Dermis blood vessel endothelial cell (primary cell): ENCODE measurements at regions not wholly inside any gene's neighbourhood (a gene's known extent, or its start where the extent isn't known, plus 50 kb on each side); places are given as distances from the start of the nearest gene placed in this dataset.
"Not testable (repeated sequence)": the region's sequence is repeated elsewhere in the genome, so short reads cannot be mapped to it uniquely, and the experiment has no call there.

Experiments
- DNase-seq: peaks from one replicate; pipeline ENCODE4 v3.0.0; 2010

DNA sequence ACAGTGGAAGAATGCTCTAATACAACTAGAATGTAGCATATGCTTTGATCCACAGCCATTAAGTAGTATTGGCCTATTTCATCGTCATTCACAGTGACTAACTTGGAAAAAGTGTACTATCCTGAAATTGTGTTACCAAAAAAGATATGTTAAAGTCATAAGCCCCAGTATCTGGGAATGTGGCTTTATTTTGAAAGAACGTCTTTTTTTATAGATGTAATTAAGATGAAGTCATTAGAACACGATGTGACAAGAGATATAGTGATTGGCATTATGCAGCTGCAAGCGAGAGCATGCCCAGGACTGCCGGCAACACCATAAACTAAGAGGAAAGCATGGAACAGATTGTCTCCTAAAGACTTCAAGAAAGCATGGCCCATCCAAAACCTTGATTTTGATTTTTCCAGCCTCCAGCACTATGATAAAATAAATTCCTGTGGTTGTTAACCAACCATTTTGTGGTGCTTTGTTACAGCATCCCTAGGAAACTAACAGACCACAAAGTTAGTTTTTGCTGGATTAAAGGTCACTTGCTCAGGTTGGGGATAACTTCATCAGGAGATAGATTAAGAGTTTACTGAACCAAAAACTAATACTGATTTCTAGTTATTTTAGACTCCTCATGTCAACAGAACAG lies 870.6 kb upstream of the LRRC4C start:
- DNase-seq: no peak

DNA sequence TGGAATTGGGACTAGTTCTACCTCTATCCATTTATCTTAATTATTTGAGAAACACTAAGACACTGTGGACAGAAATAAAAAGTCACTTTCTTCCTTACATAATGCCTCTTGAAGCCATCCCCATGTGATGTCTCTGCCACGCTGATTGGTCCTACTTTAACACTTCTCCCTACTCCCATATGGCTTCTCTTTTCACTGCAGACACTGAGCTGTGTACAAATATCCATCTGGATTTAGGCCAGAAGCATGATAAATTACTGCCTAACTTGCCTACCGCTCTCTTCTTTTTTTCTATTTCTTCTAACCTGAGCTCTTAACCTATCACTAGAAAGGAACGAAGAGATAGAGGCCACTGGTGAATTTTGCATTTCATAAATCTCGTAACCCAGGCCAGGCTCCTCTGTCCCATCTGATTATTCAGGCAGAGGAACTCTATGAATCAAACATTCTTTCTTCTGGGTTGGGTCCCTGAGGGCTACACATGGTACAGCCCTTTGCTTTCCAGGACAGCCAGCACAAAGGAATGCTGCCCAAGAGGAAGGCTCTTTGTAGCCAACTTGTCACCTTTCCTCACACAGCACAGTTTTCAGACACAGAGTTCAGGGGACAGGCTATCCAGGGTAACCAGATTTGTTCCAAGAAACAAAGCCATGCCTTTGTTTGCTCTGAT lies 878.5 kb upstream of the LRRC4C start:
- no peak for DNase-seq

DNA sequence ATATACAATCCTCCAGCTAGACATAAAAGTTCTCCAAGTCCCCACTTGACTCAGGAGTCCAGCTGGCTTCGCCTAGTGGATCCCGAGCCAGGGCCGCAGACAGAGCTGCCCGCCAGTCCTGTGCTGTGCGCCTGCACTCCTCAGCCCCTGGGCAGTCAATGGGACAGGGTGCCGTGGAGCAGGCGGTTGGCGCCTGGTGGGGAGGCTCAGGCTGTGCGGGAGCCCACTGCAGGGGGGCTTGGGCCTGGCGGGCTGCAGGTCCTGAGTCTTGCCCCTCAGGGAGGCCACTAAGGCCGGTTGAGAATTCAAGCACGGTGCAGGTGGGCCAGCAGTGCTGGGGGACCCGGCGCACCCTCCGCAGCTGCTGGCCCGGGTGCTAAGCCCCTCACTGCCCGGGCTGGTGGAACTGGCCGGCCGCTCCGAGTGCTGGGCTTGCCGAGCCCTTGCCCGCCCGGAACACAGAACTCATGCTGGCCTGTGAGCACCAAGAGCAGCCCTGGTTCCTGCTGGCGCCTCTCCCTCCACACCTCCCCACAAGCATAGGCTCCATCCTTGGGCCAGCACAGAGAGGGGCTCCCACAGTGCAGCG lies 884.8 kb upstream of the LRRC4C start:
- DNase-seq: no peak

DNA sequence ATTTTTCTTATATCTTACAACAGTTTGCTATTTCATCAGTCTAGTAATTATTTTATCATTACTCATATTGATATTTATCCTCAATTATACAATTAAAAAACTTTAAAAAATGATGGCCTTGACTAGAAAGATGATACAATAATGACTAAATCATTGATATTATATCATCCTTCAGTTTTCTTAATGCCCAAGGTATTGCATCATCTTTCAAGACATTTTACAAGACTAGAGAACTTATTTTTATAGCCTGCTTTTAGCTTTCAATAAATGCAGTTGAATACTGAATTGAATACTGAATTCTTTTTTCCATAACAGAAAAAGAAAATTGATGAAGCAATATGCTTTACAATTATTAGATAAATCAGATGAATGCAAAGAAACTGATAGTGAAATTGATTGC lies 886.5 kb upstream of the LRRC4C start:
- no peak for DNase-seq

DNA sequence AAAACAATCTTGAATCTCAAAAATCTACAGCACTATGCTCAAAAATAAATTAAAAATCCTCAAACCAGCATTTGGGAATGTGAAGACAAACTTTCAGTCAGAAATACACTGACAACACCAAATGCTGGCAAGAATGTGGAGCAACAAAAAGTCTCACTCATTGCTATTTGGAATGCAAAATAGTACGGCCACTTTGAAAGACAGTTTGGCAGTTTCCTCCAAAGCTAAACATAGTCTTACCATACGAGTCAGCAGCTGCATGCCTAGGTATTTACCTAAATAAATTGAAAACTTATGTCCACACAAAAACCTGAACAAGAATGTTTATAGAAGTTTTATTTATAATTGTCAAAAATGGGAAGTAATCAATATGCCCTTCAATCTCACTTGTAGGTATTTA lies 904.2 kb upstream of the LRRC4C start:
- DNase-seq: no peak

DNA sequence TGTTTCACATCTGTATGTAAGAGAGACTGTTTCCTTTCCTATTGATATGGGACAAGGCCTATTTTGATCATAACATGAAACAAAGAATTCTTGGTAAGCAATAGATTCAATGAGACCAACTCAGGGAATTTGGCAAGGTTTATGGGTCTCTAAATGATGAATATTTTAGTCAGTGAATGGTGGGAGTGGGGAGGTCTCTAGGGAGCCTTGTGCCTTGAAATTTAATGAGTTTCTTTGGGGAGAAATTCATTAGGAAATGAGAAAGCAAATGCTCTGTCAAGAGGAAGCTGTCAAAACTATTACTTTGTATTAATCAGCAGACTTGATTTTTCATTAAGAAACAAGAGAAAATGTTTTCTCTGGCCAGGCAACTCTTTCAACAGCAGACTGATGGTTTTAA lies 921.7 kb upstream of the API5 start:
- DNase-seq: no peak

DNA sequence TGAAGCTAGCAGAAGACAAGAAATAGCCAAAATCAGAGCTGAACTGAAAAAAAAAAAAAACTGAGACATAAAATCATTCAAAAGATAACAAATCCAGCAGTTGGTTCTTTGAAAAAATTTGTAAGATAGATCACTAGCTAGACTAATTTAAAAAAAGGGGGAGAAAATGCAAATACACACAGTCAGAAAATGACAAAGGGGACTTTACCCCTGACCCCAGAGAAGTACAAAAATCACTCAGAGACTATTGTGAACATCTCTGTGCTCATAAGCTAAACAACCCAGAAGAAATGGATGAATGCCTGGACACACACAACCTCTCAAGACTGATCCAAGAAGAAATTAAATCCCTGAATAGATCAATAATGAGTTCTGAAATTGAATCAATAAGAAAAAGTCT lies 914.3 kb upstream of the API5 start:
- no peak for DNase-seq

DNA sequence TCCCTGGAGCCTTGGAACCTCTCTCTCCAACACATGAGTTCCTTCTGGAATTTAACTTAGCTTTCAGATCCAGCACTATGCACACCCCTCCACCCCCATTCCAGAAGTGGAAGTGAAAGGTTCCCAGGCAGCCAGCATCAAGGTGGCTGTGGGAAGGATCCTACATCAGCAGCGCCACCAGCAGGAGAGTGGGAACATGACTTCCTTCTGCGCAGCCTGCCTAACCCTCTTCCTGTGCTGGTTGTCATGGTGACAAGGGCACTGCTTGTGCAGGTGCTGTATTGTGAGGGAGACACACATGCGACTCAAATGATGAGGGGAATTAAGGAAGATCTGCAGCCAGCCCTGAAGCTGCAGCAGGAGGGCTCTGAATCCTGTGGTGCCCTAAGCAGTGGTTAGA lies 904.5 kb upstream of the API5 start:
- DNase-seq: no peak

DNA sequence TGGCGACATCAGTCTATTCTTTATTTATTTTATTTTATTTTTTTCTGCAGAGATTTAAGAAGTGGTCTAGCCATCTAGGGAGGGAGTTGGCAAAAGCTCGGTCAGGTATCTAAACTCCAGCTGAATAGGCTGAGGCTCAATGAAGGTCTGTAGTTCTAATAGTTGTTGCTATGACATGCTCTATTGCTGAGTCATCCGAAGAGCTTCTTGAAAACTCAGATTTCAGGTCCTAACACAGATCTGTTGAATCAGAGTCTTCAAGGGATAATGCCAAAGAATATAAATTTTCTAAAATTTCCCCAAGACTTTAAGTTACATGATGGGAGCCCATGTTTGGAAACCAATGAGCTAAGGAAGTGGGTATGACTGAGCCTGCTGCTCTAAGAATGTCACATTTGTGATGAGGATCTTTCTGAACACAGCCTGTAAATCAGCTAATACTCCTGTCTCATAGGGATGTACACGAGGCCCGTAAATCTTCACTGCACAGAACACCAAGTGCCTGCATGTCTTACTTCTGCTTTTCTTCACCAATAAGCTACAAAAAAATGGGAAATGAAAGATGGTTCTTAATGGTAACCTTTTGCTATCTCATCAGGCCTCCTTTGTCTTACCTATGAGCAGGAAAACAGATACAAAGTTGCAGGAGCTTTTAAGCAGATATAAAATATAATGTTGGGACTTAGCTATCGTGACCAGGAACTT lies 901.4 kb upstream of the API5 start:
- DNase-seq: no peak

DNA sequence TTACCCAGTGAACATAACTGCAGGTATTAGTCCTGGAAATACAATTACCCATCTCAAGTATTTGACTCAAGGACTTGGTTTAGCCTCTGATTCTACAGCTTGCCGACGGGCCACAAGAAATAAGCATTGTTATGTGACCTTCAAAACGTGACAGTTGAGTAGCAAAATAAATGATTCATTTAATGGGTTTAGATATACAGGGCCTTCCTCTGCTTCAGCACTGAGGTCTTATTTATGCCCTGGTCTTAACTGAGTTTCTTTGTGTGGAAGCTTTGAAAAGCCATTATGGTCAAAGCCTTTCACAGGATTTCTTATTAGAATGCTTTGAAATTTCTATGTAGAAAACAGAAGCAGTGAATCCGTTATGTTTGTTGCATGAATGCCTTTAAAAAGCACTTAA lies 899.2 kb upstream of the API5 start:
- DNase-seq: no peak

DNA sequence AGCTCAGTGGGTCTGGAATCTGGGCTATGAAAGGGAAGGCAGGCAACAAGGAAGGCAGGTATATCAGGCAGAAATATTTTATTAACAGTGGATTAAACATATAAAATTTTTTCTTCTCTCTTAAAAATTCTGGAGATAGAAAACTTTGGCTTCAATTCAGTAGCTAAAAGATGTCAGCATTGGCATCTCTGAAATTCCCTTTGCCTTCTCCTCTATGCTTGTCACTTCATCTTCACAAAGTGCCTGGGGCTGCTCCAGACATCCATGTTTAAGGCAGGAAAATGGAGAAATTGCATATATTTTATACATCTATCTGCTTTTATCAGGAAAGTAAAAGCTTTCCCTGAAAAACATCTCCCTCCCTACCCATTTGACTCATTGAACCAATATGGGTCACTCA lies 894.1 kb upstream of the API5 start:
- DNase-seq: no peak

DNA sequence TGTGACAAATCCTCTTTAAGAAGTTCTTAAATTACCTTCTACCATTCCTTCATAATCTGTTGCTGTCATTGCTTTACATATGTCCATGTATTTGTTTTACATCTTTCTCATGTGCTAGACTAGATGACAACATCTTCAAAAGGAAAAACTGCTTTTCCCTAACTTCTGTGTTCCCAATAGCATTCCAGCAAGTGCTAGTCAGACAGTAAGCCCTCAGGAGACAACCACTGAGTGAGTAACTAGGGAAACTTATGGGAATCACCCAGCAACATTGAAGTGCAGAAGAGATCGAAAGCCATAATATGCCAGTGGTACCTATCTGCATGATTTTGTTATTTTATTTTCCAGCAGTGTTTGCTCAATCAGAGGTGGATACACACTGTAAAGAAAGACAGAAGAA lies 889.7 kb upstream of the API5 start:
- no peak for DNase-seq

DNA sequence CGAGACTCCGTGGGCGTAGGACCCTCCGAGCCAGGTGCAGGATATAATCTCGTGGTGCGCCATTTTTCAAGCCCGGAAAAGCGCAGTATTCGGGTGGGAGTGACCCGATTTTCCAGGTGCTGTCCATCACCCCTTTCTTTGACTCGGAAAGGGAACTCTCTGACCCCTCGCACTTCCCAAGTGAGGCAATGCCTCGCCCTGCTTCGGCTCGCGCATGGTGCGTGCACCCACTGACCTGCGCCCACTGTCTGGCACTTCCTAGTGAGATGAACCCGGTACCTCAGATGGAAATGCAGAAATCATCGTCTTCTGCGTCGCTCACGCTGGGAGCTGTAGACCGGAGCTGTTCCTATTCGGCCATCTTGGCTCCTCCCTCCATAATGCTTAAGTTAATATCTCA lies 876.9 kb upstream of the API5 start:
- not testable (repeated sequence) for DNase-seq

DNA sequence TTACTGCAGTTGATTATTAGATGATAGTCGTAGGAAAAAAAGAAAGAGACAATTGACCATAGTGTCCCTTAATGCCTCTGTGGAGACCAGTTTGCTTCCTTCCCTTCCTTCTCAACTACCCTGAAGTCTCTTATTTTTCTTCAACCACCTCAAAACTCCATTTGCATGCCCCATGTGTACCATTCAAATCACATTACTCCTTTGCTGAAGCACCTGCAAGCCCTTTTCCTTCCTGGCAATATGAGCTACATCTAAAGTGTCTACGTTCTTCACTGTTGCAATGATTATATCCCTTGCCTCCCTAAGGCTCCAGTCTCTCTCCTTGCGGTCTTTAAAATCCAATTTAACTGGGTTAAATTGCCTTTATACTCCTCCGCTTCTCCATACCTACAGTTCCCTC lies 867.4 kb upstream of the API5 start:
- DNase-seq: no peak

DNA sequence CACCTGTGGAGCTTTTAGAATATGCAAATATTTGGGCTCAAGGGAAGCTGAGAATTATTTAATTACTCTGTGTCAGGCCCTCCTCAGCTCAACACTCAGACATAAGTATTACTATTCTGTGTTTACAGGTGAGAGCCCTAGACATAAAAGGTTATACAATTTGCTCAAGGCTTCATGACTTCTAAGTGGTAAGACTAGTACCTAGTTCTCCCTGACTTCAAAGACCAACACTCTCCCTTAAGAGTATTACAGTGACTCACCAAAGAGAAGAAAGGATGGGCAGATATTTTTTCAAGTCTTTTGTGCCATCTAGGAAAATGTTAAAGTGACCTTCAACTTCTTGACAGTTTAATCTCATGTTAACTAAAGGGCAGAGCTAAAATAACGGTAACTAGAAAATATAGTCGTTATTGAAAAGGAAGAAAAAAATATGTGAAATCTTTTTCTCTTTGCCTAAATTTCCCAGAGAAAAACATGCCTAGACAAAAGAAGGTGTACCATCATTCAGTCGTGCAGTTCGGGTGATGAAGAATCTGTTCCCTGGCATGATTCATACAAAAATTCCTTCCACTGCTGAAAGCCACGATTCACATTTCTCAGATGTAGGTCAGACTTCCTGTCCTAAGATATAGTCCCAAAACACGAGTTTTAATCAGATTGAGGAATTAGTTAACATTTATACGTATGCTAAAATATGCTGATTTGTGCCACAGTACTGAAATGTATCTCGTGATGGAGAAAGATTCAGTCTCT lies 849.1 kb upstream of the API5 start:
- DNase-seq: no peak

DNA sequence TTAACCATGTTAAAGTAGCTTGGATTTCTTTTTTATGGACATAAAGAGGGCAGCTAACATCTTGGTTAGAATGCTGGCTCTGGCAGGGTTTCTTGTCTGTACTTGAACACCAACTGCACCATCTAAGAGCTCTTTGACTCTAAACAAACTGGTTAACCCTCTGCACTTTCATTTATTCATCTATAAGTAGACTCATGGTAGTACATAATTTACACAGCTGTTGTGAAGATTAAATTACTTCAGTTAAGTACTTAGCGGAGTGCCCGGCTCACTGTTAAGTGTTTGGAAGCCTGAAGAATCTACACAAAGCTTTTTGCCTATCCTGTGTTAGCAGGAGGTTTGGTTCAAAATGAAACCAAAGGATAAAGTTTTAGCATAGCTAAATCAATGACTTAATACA lies 846.2 kb upstream of the API5 start:
- DNase-seq: no peak

DNA sequence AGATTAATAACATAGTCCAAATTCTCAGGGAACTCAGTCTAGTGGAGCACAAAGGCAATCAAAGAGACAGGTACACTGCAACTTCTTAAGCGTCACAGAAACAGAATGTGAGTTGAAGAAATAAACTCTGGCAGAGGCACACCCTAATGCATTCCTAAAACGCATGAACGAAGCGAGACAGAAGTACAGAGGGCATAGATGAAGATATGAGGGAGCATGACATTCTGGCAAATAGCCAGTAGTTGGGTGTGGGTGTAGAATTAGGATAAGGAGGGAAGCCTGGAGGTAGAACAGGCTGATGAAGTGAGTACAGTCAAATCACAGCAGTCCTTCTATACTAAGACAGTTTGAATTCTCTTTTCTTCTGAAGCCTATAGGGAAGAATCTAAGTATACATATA lies 838.7 kb upstream of the API5 start:
- no peak for DNase-seq

DNA sequence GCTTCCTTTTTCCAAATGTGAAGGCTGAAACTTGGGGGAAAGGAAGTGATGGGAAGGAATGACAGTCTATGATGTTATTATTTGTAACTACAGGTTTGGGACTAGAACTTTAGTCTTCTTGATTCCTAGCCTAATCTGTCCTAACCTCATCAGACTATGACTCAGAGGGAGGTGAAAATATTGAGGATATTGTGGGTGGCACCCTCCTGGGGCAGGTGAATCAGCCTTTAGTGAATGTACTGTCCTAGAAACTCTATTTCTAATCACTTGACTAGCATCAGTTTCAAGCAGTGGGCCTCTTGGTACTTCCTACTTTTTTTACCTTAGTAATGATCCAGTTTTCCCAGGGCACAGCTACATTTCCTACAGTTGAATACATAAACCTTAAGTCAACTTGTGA lies 829.0 kb upstream of the API5 start:
- DNase-seq: no peak

DNA sequence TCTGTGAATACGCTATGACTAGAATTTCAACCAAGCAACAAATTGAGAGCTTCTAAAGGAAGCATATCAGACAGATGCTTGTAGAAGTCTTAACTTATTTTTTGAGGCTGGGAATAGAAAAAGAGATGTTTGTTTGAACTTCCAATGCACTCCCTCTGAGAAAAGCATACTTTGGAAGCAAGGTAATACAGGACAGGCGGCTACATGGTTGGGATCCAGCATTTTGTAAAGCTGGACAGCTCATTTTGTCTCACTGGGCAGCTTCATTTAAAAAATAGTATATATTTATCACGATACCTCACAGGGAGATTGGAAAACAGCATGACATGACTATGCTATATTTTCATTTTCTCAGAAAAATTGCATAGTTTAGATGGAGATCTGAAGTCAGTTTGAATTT lies 821.3 kb upstream of the API5 start:
- no peak for DNase-seq

DNA sequence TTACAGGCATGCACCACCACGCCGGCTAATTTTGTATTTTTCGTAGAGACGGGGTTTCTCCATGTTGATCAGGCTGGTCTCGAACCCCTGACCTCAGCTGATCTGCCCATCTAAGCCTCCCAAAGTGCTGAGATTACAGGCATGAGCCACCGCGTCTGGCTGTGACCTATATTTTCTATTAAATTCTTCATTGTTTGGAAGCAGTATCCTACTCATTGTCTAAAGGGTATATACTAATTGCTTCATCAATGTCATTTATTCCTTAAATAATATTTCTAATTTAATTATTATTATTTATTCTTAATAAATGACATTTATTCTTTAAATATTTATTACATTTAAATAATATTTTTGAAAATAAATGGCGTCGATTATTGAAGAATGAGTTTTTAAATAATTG lies 817.3 kb upstream of the API5 start:
- no peak for DNase-seq

DNA sequence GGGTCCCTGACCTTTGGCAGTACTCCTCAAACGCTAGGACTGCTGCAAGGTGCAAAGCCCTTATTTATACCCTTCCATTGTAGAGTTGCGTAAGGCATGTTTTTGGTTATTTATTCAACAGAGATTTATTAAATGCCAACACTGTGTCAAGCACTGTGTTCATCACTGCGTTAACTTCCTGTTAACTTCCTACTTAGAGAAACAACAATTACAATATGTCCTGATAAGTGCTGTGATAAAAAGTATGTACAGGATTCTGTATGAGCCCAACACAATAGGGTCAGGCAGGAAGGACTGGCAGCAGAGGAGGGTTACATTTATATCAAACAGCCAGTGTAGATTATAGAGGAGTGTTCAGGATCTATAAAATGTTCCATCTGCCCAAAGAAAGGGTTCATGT lies 812.8 kb upstream of the API5 start:
- no peak for DNase-seq

DNA sequence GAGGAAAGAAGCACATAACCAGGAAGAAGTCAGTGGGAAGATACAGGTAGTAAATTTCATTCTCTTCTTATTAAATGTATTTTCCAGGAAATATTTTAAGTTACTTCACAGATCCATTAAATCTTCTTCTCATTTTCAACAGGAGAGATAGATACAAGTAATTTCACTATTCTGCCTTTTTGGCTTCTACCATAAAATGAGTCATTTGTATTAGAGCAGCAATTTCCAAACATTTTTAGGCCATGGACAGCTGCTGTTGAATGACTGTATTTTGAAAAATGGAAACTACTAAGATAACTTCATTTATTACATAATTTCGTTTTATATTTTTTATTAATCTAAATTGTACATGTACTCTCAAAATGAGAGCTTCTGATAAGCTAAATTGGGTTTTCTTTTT lies 809.6 kb upstream of the API5 start:
- DNase-seq: no peak

DNA sequence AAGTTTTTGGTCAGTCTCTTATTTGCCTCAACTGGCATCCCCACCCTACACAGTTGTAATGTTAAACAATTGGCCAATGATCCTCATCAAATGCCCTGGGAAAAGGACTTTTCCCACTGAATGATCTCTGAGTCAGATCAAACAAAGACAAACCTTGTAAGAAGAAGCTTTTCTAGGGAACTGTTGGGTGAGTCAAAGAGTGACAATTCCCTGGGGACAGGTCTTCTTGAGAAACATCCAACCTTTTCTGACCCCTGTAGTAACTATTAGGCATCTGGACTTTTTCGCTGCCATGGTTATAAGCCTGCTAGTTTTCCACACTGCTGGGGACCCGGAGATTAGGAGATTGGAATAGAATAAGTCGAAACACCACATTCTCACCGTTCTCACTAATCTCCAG lies 789.8 kb upstream of the API5 start:
- no peak for DNase-seq
